OCI-LY3 (cell line): ENCODE measurements at regions not wholly inside any gene's neighbourhood (a gene's known extent, or its start where the extent isn't known, plus 50 kb on each side); places are given as distances from the start of the nearest gene placed in this dataset.

Source experiments
- CTCF ChIP-seq: fragments of 200-600, 300-600 bp; sonication (generic); IDR thresholded peaks from 2 replicates; pipeline ENCODE4 v1.5.1; 2014; ENCODE audit warnings: antibody characterized with exemption, low read length, low read depth
- EZH2phosphoT487 ChIP-seq: fragments of 200-600 bp; shearing (Covaris generic); IDR thresholded peaks from 2 replicates; pipeline ENCODE4 v1.6.1; 2018; ENCODE audit warnings: antibody characterized with exemption, mixed run types, low read depth

GRCh38 chr3:71873093-71873611, 88.2 kb upstream of the PROK2 start:
- TF ChIP-seq CTCF: no peak
- no peak for TF ChIP-seq EZH2phosphoT487
